WERI-Rb-1 (cell line): ENCODE measurements at regions not wholly inside any gene's neighbourhood (a gene's known extent, or its start where the extent isn't known, plus 50 kb on each side); places are given as distances from the start of the nearest gene placed in this dataset.

Experiments used
- DNase-seq: peaks from one replicate; pipeline ENCODE4 v3.0.0-alpha.2; 2020
- H3K27ac ChIP-seq: fragments of 250-450 bp; sonication (Bioruptor Pico); 2 replicates; pipeline ENCODE4 v1.5.1; 2020; ENCODE audit warnings: mild to moderate bottlenecking, moderate library complexity
- H3K27me3 ChIP-seq: fragments of 250-450 bp; sonication (Bioruptor Pico); 2 replicates; pipeline ENCODE4 v1.5.1; 2021; ENCODE audit warnings: mild to moderate bottlenecking, low read depth, moderate library complexity; ENCODE audit not compliant: insufficient read depth, severe bottlenecking
- H3K36me3 ChIP-seq: fragments of 250-450 bp; sonication (Bioruptor Pico); 2 replicates; pipeline ENCODE4 v1.5.1; 2020; ENCODE audit warnings: mild to moderate bottlenecking, moderate library complexity
- H3K4me3 ChIP-seq: 2 replicates; pipeline ENCODE4 v1.5.1; 2011; ENCODE audit warnings: low read depth, mild to moderate bottlenecking, control low read depth, low read length
- H3K9me3 ChIP-seq: fragments of 250-450 bp; sonication (Bioruptor Pico); 2 replicates; pipeline ENCODE4 v1.5.1; 2021; ENCODE audit warnings: mild to moderate bottlenecking, moderate library complexity; ENCODE audit not compliant: severe bottlenecking
- TF ChIP-seq, protein P1 (sequence below): IDR thresholded peaks from 2 replicates; pipeline ENCODE4 v1.5.1; 2011; ENCODE audit warnings: low read depth, mild to moderate bottlenecking, control low read depth, inconsistent platforms, low read length

DNA sequence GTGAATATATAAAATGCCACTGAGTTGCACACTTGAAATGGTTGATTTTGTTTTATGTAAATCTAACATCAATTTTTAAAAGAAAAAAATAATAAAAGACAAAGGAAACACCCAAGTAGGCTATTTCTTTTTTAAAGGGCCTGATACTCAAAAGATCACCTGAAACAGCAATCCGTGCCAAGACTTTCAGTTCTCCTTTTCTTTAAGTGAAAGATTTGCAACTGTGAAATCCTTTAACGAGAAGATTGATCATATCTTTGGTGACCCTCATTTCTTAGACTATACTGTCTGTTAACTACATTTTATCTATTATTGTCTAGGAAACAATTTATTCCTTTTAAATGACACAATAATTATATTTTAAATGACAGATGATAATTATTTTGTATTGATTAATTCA is 1841.5 kb downstream of the LRRC4C start:
- DNase-seq: no peak
- no peak overlapping the region for H3K27ac ChIP-seq
- TF ChIP-seq, protein P1, sequence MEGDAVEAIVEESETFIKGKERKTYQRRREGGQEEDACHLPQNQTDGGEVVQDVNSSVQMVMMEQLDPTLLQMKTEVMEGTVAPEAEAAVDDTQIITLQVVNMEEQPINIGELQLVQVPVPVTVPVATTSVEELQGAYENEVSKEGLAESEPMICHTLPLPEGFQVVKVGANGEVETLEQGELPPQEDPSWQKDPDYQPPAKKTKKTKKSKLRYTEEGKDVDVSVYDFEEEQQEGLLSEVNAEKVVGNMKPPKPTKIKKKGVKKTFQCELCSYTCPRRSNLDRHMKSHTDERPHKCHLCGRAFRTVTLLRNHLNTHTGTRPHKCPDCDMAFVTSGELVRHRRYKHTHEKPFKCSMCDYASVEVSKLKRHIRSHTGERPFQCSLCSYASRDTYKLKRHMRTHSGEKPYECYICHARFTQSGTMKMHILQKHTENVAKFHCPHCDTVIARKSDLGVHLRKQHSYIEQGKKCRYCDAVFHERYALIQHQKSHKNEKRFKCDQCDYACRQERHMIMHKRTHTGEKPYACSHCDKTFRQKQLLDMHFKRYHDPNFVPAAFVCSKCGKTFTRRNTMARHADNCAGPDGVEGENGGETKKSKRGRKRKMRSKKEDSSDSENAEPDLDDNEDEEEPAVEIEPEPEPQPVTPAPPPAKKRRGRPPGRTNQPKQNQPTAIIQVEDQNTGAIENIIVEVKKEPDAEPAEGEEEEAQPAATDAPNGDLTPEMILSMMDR: no peak
- H3K27me3 ChIP-seq: peaks cover 2% of the 10 kb centered on the region
- no peak overlapping the region for H3K4me3 ChIP-seq
- H3K9me3 ChIP-seq: no peaks in the 10 kb centered on the region
- no peaks in the 10 kb centered on the region for H3K36me3 ChIP-seq

DNA sequence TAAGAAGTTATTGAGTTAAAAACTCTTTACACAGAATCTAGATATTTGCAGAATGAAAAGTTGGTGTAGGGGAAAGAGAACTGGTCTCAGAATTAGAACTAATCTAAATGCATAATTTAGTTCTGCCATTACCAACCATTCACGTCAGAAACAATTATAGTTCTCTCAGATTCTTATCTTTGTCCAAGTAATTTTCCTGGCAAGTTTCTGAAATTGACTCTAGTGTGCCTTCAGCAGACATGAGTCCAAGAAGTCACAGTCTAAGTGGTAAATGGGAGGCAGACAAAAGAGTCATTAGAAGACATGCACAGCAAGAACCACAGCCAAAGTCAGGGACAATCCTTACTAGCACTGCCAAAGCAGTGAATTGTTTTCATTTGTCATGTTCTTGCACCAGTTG is 1870.1 kb downstream of the LRRC4C start:
- no peaks in the 10 kb centered on the region for H3K9me3 ChIP-seq
- no peak overlapping the region for H3K27ac ChIP-seq
- H3K27me3 ChIP-seq: peaks cover 4% of the 10 kb centered on the region
- no peak for DNase-seq
- H3K36me3 ChIP-seq: no peaks in the 10 kb centered on the region
- TF ChIP-seq, protein P1: no peak
- no peak overlapping the region for H3K4me3 ChIP-seq

DNA sequence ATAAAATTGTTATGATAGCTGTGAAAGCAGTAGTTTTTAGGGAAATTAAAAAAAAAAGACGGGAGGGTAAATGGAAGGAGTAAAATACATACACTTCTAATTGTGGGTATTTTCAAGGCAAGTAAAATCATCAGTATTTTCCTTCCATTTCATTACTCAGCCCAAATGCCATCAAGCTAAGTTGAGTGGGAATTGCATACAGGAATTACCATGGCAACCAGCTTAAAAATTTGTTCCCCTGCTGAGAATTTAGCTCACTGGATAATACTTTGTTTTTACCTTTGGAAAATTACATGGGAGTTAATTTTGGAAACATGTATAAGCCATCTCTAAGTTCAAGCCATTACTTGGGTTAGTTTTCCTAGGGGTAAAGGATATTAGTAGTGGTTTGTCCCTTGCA is 1873.4 kb downstream of the LRRC4C start:
- no peak overlapping the region for H3K4me3 ChIP-seq
- TF ChIP-seq, protein P1: no peak
- H3K27ac ChIP-seq: no peak overlapping the region
- H3K9me3 ChIP-seq: no peaks in the 10 kb centered on the region
- H3K27me3 ChIP-seq: peaks cover 8% of the 10 kb centered on the region
- DNase-seq: no peak
- H3K36me3 ChIP-seq: no peaks in the 10 kb centered on the region

DNA sequence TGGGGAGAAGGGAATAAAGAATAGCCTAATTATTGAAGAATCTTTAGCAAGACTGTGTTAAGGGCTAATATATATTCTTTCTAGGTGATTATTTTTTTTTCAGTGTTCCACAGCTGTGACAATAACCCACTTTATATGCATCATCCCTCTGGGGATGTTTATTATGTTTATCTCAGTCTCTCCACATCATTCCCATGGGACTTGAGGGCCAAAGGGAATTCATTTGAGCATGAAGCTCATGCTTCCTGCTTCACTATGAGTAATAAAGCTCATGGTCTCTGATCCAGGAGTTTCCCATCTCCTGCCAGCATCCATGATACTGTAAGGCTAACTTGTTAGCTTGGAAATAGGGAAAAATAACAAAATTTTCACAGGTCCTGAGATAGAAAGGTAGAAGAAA is 1888.4 kb downstream of the LRRC4C start:
- no peak overlapping the region for H3K27ac ChIP-seq
- TF ChIP-seq, protein P1: no peak
- no peaks in the 10 kb centered on the region for H3K27me3 ChIP-seq
- H3K4me3 ChIP-seq: no peak overlapping the region
- no peaks in the 10 kb centered on the region for H3K9me3 ChIP-seq
- DNase-seq: no peak
- H3K36me3 ChIP-seq: no peaks in the 10 kb centered on the region

DNA sequence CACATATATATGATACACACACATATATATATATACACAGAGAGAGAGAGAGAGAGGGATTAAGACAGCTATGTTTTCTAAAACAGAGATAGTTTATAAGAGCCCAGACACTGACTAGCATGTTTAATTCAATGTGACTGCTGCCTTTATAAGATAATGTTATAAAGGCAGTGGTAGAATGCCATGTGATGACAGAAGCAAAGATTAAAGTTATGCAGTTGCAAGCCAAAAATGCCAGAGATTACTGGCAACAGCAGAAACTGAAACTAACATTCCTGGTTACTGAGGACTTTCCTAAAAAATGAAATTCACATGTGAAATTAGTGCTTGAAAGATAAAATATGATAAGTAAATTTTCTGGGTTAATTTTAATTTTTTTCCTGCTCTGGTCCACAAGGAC is 1888.9 kb downstream of the LRRC4C start:
- Histone ChIP-seq H3K27me3 (no peaks in the 10 kb centered on the region), H3K9me3 (no peaks in the 10 kb centered on the region), H3K36me3 (no peaks in the 10 kb centered on the region), H3K4me3 (no peak overlapping the region), H3K27ac (no peak overlapping the region)
- DNase-seq: no peak
- TF ChIP-seq, protein P1: no peak

DNA sequence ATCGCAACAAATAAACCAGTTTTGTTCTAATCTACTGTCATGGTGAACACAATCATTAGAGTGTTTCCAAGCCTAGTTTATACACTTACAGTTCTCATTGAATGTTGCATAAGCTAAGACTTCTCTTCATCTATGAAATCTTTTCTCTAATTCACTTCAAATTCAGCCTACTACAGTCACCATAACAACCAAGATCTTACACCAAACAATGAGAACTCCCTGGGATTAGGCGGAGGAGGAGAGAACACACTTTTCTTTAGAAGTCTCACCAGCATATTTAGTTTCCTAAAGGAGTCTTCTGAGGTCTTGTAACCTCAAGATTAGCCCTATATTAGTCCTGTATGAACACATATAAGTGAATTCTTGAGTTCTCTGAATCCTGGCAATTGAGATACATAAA is 1889.7 kb downstream of the LRRC4C start:
- H3K36me3 ChIP-seq: no peaks in the 10 kb centered on the region
- no peak overlapping the region for H3K4me3 ChIP-seq
- DNase-seq: no peak
- H3K27me3 ChIP-seq: no peaks in the 10 kb centered on the region
- TF ChIP-seq, protein P1: no peak
- H3K27ac ChIP-seq: no peak overlapping the region
- H3K9me3 ChIP-seq: no peaks in the 10 kb centered on the region
